HG03342 (cell line): ENCODE measurements at regions not wholly inside any gene's neighbourhood (a gene's known extent, or its start where the extent isn't known, plus 50 kb on each side); places are given as distances from the start of the nearest gene placed in this dataset.

Source experiments
- ATAC-seq: cut with Tn5 transposase; IDR thresholded peaks from one replicate; pipeline ENCODE4 v1.9.1; 2021; ENCODE audit warnings: mild to moderate bottlenecking, moderate library complexity; ENCODE audit not compliant: unreplicated experiment

DNA sequence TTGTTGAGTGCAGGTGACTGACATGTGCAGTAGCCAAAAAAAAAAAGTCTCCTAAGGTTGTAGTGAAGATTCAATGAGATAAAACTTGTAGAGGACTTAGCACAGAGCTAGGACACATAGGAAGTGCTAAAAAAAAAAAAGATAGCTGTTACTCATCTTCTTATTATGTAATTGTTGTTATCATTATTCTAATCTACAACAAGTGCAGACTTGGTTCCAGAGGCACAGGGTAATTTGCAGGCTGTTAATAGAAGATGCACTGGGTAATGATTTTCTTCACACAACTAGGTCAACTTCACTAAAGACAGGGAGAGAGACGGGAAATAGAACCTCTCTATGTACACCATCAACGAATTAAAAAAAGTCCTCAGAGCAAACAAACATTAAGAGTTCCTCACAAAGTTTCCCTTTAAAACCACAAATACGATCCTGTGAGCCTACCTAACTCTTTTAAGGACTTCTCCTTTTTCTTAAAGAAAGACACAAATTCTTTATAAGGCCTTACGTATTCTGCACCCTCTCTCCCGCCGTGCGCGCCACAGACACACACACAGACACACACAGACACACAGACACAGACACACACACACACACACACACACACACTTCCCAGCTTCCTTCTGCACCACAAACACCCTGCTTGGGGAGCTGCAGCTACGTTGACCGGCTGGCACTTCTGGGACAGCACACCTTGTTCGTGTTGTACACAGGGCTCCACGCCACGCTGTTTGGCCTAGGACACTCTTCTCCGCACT lies 49.8 kb upstream of the GADD45A start:
- no peak for ATAC-seq
